HEK293 (cell line): ENCODE measurements at regions not wholly inside any gene's neighbourhood (a gene's known extent, or its start where the extent isn't known, plus 50 kb on each side); places are given as distances from the start of the nearest gene placed in this dataset.
A peak's percentile ranks its signal among the peaks of the same experiment; 100 is the strongest.

Source experiments
- ZBTB20 ChIP-seq: fragments of 450-650 bp; formaldehyde crosslinking; IDR thresholded peaks from 2 replicates; pipeline ENCODE4 v1.5.1; 2016; ENCODE audit warnings: missing biosample characterization, missing genetic modification characterization
- ZNF341 ChIP-seq: fragments of 450-650 bp; formaldehyde crosslinking; IDR thresholded peaks from 2 replicates; pipeline ENCODE4; 2016; ENCODE audit warnings: low read depth, missing biosample characterization, missing genetic modification characterization
- ZNF366 ChIP-seq: fragments of 450-650 bp; formaldehyde crosslinking; conservative IDR thresholded peaks from 2 replicates; pipeline ENCODE4 v1.5.1; 2016; ENCODE audit warnings: missing biosample characterization, missing genetic modification characterization

GRCh38 chr3:73255609-73256029 lies 194.2 kb downstream of the EBLN2 start:
- no peak for TF ChIP-seq ZNF341
- TF ChIP-seq ZNF366, result peak; percentile 48
- no peak for TF ChIP-seq ZBTB20 (tag by site-specific recombination)
